HG03066 (cell line): ENCODE measurements at regions not wholly inside any gene's neighbourhood (a gene's known extent, or its start where the extent isn't known, plus 50 kb on each side); places are given as distances from the start of the nearest gene placed in this dataset.

Source experiments
- ATAC-seq: cut with Tn5 transposase; IDR thresholded peaks from one replicate; pipeline ENCODE4 v1.9.1; 2021; ENCODE audit warnings: low read depth; ENCODE audit not compliant: unreplicated experiment

GRCh38 chr16:86765389-86766026, 187.2 kb downstream of the FOXL1 start:
- no peak for ATAC-seq

GRCh38 chr16:86766700-86767099, 188.4 kb downstream of the FOXL1 start:
- ATAC-seq = no peak

DNA sequence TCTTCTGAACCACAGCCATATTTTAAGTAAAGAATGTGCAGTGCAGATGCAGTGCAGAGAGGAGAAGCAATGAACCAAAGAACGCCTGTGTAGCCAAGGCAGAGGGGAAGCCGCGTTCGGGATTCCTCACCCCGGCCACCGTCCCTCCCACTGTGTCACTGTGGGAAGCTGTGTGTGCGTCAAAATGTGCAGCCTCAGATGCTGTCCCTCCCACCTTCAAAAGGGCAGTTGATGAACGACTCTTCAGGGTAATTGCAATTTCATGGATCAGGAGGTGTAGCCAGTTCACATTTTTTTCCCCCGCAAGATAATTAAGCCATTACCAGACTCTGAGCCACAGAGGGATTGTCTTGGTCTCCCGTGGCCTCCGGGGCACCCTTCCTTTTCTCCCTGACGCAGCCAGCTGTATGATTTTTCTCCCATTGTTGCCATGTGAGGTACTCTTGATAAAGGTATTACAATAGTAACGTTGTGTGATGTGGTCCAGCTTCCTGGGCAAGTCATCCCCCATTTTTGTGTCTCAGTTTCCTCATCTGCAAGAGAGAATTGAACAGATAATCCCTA, 190.0 kb downstream of the FOXL1 start:
- no peak for ATAC-seq

DNA sequence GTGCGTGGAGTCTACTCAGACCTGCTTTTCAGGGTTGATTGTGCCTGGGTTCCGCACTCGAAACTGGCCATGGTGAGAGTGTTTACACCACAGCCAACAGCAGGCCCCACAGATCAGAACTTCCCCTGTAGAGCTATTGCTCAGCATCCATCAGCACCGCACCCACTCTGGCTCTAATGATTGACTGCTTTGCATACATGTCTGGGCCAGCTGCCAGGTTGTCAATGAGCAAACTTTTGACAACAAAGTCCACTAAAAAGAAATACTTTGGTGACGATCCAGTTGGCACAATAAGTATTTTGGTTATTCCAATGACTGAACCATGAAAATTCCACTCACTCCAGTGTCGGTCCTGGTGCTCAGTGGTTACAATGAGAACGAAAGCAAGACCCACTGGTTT, 190.7 kb downstream of the FOXL1 start:
- no peak for ATAC-seq

- ATAC-seq = no peak
Observed at GRCh38 chr16:86771506-86772460, 193.4 kb downstream of the FOXL1 start.

- ATAC-seq = no peak
Observed at GRCh38 chr16:86772671-86773353, 194.5 kb downstream of the FOXL1 start.

DNA sequence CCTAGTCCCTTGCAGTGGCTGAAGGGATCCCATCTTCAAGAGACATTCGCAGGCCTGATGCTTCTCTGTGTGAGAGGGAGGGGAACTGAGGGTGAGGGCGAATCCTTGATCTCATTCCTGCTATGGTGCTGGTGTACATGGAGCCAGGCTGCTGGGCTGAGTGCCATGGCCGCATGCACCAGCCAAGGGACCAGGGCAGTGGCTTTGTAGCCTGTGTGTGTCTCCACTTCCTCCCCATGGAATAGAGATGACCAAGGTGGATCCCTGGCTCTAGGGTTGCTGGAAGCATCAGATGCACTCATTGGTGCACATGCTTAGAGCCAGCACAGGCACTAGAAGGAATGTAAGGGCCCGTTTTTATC, 195.0 kb downstream of the FOXL1 start:
- no peak for ATAC-seq

DNA sequence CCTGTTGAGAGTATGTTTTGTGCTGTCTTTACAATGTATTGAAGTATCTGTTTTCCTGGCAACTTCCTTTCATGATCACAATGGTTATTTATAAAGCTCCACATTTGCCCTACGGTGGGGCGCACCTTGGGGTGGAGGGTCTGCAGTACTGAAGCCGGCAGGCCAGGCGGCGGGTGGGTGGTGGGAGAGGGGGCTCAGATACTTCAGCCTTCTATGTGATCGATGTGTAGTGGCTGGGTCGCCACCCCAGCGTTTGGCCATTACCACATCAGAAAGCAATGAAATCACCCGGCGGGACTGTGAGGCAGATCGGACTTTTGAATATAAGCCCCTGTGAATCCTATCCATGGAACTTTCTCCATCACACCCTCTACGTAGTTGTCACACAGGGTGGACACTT, 196.6 kb downstream of the FOXL1 start:
- ATAC-seq = no peak

DNA sequence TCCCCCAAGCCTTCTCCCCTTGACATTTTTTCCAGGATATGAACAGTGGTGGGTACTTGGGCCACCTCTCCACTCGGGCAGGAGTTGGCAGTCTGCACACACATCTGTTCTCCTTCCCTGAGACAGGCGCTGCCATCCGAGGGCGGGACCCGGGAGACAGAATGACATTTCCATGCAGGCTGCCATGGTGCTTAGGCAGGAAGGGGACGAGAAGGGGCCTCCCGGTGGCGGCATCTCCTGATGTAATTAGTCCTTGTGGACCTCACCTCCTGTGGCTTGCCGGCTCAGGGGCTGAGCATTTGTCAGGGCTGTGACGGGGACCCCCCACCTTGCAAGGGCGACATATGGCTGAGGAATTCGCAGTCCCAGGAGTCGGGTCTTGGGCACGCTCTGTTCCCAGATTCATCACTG, 197.2 kb downstream of the FOXL1 start:
- no peak for ATAC-seq

GRCh38 chr16:86777381-86777946, 199.1 kb downstream of the FOXL1 start:
- no peak for ATAC-seq

DNA sequence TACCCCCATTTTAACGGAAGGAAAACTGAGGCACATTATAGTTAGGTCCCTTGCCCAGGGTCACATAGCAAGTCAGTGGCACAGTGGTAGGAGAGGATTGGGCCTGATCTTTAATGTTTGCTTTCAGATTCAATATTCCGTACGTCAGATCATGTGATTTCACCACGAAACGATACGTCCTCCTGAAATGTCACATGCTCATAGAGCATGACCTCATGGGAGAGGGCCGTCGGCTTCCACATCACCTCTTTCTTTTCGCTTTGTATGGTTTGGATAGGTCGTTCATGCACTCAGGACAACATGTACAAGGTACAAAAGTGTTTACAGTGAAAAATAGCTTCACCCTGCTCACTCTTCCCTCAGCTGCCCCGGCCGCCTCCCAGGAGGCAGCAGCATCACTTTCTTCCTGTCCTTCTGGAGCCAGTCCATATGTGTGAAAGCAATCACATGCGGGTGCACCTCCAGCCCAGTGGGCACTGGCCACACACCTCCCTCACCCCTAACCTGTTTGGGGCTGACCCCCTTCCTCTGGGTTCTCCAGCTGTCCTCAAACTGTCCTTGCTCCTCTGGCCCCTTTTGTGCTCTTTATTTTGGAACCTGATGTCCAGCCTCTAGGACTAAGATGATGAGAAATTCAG, 199.9 kb downstream of the FOXL1 start:
- ATAC-seq = no peak

DNA sequence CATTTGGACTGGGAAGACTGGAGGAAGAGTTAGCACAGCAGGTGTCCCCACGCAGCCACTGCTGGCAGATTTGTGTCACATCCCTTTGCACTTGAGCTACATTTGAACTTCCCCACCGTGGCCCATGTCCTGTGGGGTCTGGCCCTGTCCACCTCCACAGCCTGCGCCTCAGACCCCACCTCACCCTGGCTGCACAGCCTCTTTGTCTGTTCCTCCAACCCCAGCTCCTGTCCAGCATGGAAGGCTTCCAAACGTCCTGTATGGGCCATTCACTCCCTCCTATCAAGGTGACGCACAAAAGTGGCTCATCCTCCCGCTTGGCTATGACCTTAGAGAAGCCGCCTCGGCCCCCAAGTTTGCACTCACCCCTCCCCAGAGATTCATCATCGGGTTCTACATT, 200.6 kb downstream of the FOXL1 start:
- ATAC-seq = no peak

DNA sequence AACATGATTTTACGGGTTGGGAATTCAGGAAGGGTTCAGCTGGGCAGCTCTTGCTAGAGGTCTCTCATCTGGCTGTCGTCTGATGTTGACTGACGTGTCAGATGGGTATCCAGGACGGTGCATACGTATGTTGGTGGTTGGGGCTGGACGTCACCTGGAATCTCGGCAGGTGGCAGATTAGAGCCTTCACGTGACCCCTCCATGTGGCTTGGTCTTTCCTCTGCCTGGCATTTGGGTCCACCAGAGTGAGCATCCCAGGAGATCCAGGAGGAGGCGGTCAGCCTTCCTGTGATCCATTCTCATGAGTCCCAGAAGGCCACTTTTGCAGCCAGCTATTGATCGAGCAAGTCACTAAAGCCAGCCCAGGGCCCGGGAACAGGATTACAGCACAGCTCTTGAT, 202.7 kb downstream of the FOXL1 start:
- ATAC-seq = no peak

GRCh38 chr16:86783636-86784626, 205.6 kb downstream of the FOXL1 start:
- ATAC-seq = no peak

DNA sequence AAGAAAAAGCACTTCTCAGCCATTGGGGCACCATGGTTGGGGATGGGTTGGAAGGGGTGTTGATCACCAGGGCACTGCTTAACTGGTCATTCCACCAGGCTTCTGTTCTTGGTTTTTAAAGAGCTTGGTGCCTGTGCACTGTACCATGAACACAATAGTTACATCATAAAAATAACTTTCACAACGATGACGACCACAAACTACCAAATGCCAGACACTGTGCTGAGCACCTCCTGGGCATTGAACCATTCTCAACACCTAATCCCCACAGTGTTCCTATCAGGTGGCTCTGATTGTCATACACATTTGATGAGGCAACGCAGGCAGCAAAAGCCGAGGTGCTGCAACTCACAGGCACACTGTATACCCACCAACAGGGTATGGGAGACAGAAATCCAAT, 208.0 kb downstream of the FOXL1 start:
- no peak for ATAC-seq

DNA sequence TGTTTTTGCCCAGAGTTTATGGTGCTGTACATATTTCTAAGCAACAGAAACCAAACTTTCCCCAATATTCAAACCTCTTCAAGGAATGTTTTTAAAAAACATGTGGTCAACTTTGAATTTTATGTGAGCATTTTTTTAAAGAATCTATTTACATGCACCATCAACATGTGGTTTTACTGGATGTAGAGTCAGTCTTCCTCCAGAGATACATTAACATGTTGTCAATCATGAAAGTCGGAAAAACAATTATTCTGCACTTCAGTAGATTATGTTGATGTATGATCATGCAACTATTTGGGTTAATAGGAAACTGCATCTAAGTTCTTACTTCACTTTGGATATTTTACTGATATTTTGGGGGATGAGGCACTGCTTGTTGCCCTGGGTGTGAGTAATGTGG, 208.6 kb downstream of the FOXL1 start:
- ATAC-seq = no peak

DNA sequence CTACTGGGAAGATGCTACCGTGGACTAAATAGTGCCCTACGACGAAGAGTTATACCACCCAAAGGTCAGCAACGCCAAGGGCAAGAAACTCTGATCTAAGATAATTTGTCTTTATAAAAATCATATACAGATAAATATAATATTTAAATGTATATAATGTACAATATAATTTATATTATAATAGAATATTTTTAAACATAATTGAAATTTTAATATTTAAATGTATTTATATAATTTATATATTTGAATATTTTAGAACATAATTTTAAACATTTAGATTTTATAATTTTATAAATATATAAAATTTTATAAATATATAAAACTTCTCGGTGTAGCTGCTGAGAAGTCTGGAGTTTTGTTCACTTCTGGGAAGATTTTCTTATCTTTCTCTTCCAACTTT, 209.2 kb downstream of the FOXL1 start:
- ATAC-seq = no peak

- no peak for ATAC-seq
Observed at GRCh38 chr16:86789621-86790051, 211.3 kb downstream of the FOXL1 start.
